ENCODE measurements at regions not wholly inside any gene's neighbourhood (a gene's known extent, or its start where the extent isn't known, plus 50 kb on each side); places are given as distances from the start of the nearest gene placed in this dataset.

- no peak overlapping the region for H3K4me3 Mint-ChIP-seq
- H3K27ac Mint-ChIP-seq = no peak overlapping the region
- DNase-seq = no peak
- H3K27me3 Mint-ChIP-seq (ENCODE audit: low read depth, poor library complexity) = peaks cover 9% of the 10 kb centered on the region
- TF ChIP-seq CTCF (IDR thresholded peaks at IDR 0.05) = no peak
- H3K36me3 Mint-ChIP-seq (ENCODE audit: low read depth) = no peaks in the 10 kb centered on the region
- H3K4me1 Mint-ChIP-seq = peaks cover 31% of the 10 kb centered on the region
- H3K9me3 Mint-ChIP-seq = no peaks in the 10 kb centered on the region
Measured at GRCh38 chr1:56326056-56326455, 253.3 kb downstream of the PLPP3 start.

- DNase-seq = no peak
- no peak for TF ChIP-seq CTCF (IDR thresholded peaks at IDR 0.05)
- H3K27ac Mint-ChIP-seq = no peak overlapping the region
- peaks cover 9% of the 10 kb centered on the region for H3K27me3 Mint-ChIP-seq (ENCODE audit: low read depth, poor library complexity)
- peaks cover 23% of the 10 kb centered on the region for H3K4me1 Mint-ChIP-seq
- no peak overlapping the region for H3K4me3 Mint-ChIP-seq
- no peaks in the 10 kb centered on the region for H3K9me3 Mint-ChIP-seq
- H3K36me3 Mint-ChIP-seq (ENCODE audit: low read depth) = no peaks in the 10 kb centered on the region
Measured at GRCh38 chr1:56324504-56324903, 254.9 kb downstream of the PLPP3 start.

- Mint-ChIP-seq H3K4me1 (peaks cover 17% of the 10 kb centered on the region), H3K27ac (no peak overlapping the region), H3K27me3 (ENCODE audit: low read depth, poor library complexity) (peaks cover 10% of the 10 kb centered on the region), H3K9me3 (no peaks in the 10 kb centered on the region), H3K36me3 (ENCODE audit: low read depth) (no peaks in the 10 kb centered on the region), H3K4me3 (no peak overlapping the region)
- DNase-seq = no peak
- no peak for TF ChIP-seq CTCF (IDR thresholded peaks at IDR 0.05)
Measured at GRCh38 chr1:56322211-56322610, 257.2 kb downstream of the PLPP3 start.

- TF ChIP-seq CTCF (IDR thresholded peaks at IDR 0.05) = no peak
- H3K9me3 Mint-ChIP-seq = no peaks in the 10 kb centered on the region
- no peak overlapping the region for H3K27ac Mint-ChIP-seq
- H3K4me1 Mint-ChIP-seq = peaks cover 17% of the 10 kb centered on the region
- no peaks in the 10 kb centered on the region for H3K36me3 Mint-ChIP-seq (ENCODE audit: low read depth)
- no peak overlapping the region for H3K4me3 Mint-ChIP-seq
- peaks cover 9% of the 10 kb centered on the region for H3K27me3 Mint-ChIP-seq (ENCODE audit: low read depth, poor library complexity)
- no peak for DNase-seq
Measured at GRCh38 chr1:56321150-56321490, 258.2 kb downstream of the PLPP3 start.

GRCh38 chr1:56320464-56321149 lies 258.8 kb downstream of the PLPP3 start:
- Mint-ChIP-seq H3K4me3 (no peak overlapping the region), H3K27ac (no peak overlapping the region), H3K27me3 (ENCODE audit: low read depth, poor library complexity) (peaks cover 9% of the 10 kb centered on the region), H3K9me3 (no peaks in the 10 kb centered on the region), H3K36me3 (ENCODE audit: low read depth) (no peaks in the 10 kb centered on the region), H3K4me1 (peaks cover 20% of the 10 kb centered on the region)
- TF ChIP-seq CTCF (IDR thresholded peaks at IDR 0.05) = no peak
- no peak for DNase-seq

GRCh38 chr1:56317722-56318121 lies 261.6 kb downstream of the PLPP3 start:
- no peak for TF ChIP-seq CTCF (IDR thresholded peaks at IDR 0.05)
- Mint-ChIP-seq H3K27me3 (ENCODE audit: low read depth, poor library complexity) (peaks cover 9% of the 10 kb centered on the region), H3K9me3 (peaks cover 15% of the 10 kb centered on the region), H3K36me3 (ENCODE audit: low read depth) (peaks cover 11% of the 10 kb centered on the region), H3K27ac (no peak overlapping the region), H3K4me1 (peaks cover 18% of the 10 kb centered on the region), H3K4me3 (no peak overlapping the region)
- DNase-seq = no peak

Data from nephron progenitor cell (in vitro differentiated cells).